Fibroblast of peridontal ligament (primary cell): ENCODE measurements at regions not wholly inside any gene's neighbourhood (a gene's known extent, or its start where the extent isn't known, plus 50 kb on each side); places are given as distances from the start of the nearest gene placed in this dataset.

Source experiments
- DNase-seq: peaks from one replicate; pipeline ENCODE4 v3.0.0-alpha.2; 2010; ENCODE audit errors: extremely low read depth

- DNase-seq = no peak
Observed at GRCh38 chr4:31620476-31620875, 900.3 kb downstream of the PCDH7 start.

DNA sequence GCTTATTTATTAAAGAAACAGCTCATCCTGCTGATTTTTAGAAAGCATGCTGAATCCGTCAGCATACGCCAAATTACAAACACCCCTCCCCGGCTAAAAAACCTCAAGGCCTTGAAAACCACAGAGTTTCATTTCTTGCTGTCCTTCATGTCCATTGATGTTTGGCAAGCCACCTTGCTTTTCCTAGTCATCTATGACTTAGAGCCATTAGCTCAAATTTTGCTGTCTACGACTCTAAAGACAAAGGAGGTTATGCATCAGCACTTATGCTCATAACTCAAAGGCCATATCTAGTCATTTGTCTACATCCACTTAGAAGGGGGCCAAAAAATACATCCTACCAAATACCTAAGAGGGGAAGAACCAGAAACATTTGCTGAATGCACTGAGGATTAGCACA is 925.1 kb downstream of the PCDH7 start:
- DNase-seq = no peak

GRCh38 chr4:31647786-31648185 is 927.6 kb downstream of the PCDH7 start:
- no peak for DNase-seq

DNA sequence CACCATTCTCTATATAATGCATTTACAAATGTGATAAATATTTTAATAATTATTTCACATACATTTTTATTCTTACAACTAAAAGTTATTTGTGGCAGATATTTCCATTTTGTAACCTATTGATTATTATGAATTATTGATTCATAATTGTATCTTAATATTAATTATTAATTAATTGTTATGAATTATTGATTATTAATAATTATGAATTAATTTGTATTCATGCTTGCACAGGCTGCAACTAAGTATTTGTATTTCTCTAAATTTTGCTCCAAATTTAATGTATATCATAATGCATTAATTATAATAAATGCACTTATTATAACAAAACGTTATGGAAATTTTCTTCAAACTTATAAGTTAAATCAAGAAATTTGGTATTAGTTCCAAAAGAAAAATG is 929.7 kb downstream of the PCDH7 start:
- DNase-seq = no peak

- no peak for DNase-seq
Observed at GRCh38 chr4:31651541-31651940, 931.4 kb downstream of the PCDH7 start.

DNA sequence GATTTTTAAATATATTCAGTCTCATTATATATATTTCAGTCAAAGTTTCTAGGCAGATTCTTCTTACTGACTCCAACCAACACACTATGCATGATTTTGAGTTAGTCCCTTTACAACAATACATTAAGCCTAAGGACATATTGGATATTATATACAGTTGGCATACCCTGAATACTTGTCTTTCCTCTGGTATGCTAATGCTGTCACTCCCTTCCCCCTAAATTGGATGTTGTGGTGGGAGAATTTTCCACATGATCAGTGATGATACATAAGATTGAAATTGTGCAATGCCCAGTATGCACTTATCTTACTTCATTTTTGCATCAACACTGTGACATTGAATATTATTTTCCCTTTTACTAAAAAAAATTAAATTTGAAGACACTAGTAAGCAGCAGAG is 935.2 kb downstream of the PCDH7 start:
- DNase-seq = no peak

GRCh38 chr4:31657859-31658570 is 937.8 kb downstream of the PCDH7 start:
- no peak for DNase-seq

DNA sequence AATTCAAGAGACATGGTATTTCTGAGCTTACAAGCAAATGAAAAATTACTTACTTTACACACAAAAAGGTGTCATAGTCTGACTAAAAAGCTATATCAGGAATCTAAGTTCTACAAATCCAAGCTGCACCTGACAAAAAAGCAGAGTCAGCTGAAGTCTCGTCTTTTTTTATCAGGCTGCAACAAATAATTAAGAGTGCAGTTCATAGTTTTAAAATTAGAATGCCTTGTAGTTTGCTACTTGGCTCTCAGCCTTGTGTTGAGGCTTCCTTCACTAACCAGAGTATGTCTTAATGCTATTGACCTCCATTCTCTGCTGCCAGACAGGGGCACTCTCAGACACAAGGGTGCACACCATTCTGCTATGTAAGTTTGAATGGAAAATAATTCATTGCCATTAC is 940.7 kb downstream of the PCDH7 start:
- no peak for DNase-seq

DNA sequence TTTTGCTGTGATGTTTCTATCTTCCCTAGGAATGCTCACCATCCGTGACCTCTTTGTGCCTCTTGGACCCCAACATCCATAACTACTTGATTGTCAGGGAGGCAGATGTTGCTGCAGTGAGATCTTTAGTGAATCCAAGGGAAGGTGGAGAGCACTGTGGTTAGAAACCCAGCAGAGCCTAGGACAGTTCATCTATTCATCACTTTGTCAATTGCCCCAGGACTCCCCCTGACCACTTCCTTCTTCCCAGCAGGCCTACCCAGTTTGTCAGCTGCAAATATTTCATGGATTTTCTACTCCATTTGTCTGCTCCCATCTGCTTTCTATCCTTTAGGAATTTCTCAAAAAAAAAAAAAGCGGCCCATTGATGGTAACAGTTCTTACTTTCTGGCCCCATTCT is 942.8 kb downstream of the PCDH7 start:
- DNase-seq = no peak

- no peak for DNase-seq
Observed at GRCh38 chr4:31667686-31668085, 947.5 kb downstream of the PCDH7 start.

GRCh38 chr4:31674313-31674947 is 954.3 kb downstream of the PCDH7 start:
- no peak for DNase-seq

- no peak for DNase-seq
Observed at GRCh38 chr4:31678356-31678755, 958.2 kb downstream of the PCDH7 start.

DNA sequence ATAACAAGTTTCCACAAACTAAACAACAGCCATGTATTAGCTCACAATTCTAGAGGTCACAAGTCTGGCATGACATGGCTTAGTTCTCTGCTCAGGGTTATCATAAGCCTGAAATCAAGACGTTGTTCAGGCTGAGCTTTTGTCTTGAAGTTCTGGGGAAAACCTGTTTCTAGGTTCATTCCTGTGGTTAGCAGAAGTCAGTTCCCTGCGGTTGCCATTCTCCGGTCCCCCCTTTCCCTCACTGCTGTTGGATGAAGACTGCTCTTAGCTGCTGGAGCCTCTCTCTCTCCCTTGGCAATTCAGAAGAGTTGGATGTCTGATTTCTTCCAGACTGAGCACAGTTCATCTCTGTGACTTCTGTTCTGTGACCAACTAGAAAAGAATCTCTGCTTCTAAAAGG is 962.6 kb downstream of the PCDH7 start:
- no peak for DNase-seq

DNA sequence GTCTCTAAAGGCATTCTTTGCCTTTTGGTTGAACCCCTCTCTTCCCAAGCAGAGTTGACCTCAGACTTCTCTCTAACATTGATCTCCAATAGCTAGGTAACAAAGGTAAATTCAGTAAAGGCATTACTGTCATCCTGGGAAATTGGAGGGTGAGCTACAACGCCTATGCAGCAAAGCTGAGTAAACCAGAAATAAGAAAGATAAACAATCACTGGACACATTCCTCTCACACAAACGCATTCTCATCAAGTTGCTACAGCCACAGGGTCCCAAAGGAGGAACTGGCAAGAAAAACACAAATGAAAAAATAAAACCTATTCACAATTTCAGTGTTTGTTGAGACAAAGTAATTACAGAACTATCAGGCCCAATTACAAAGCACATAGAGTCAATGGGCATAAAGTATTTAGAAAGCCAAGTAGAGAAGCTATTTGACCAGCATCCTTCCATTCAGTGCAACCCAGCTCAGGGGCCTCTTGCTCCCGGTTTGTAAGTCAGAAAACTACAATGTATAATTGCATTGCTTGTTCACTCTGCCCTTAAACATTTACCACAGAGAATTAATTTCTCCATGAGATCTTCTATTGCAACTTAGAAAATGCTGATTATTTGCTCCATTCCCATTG is 967.7 kb downstream of the PCDH7 start:
- DNase-seq = no peak

DNA sequence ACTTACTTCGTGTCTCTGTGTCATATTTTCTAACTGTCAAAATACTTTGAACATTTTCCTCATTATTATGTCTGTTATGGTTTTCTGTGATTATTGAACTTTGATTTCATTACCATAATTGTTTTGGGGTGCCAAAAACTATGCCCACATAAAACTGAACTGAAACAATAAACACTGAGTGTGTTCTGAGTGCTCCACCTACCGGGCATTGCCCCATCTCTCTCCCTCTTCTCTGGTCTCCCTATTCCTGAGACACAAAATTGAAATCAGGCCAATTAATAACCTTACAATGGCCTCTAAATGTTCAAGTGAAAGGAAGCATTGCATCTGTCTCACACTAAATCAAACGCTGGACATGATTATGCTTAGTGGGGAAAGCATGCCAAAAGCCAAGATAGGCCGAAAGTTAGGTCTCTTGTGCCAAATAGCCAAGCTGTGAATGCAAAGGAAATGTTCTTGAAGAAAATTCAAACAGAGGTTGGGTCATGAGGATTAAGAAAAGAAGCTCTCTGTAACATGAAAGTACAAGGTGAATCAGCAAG is 972.3 kb downstream of the PCDH7 start:
- DNase-seq = no peak

- DNase-seq = no peak
Observed at GRCh38 chr4:31701256-31701655, 981.1 kb downstream of the PCDH7 start.

- no peak for DNase-seq
Observed at GRCh38 chr4:31702326-31702725, 982.2 kb downstream of the PCDH7 start.

DNA sequence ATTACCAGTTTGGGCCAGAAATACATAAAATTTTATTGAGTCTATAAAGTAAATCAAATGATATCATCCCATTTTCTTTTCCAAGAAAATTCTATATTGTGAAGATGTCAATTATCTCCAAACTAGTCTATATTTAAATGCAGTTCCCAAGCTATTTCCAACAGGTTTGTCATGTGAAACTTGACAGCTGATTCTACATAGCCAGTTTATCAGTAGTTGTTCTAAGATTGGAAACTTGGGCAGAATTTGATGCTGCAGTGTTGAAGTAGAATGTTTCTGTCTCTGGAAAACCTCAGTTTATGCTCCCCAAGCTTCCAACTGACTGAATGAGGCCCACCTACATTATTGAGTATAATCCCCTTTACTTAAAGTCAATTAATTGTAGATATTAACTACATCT is 994.1 kb downstream of the PCDH7 start:
- DNase-seq = no peak

DNA sequence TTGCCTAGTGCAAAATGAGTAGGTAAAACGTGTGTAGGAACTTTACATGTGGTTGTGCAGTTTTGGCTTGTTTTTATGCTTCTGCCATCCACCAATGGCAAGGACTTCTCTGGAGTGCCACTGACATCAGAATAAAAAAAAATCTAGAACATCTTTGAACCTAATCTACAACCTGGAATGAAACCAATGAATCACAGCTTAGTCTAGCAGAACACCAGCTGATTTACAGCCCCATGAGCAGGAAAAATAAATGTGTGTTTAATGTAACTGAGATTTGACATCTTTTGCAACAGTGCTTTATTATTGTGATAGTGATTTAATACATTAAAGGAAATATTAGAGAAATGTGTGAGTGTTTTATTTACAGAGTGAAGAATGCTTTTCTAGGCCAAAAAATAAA is 995.1 kb downstream of the PCDH7 start:
- DNase-seq = no peak

GRCh38 chr4:31727030-31727429 is 1006.9 kb downstream of the PCDH7 start:
- DNase-seq = no peak

DNA sequence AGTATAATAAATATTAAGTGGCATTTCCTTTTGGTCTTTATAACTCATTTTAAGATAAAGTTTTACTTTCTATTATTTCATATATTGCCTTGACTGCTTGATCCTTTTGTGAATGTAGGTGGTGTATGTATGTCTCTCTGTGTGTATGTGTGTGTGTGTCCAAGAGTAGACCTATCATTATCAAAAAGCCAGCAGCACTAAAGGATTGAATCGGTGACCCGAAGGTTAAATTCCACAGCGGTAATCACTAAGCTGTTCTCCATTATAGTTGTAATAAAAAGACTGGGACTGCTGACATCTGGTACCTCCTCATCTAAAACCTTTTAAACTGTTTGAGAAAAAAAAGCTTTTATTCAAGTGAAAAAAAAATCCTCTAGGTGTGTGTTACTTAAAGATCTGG is 1014.8 kb downstream of the PCDH7 start:
- no peak for DNase-seq

DNA sequence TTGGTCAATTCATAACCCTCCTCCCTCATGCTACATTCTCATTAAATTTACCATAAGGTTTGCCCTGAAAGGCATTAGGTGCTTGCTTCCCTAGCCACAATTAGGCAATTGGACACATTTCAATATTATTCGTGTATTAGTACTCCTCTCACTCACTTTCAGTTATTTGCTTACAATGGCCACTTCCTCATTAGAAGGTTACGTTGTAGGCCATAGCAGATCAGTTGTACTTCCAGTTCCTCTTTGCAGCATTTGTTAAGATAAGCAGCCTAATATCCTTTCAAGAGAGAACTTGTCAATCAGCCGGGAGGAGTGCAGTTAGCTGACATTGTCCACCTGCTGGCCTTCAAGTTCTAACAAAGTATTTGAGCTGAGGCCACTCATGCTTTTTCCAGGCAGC is 1017.2 kb downstream of the PCDH7 start:
- DNase-seq = no peak

GRCh38 chr4:31741326-31741725 is 1021.2 kb downstream of the PCDH7 start:
- no peak for DNase-seq
